Astrocyte of the spinal cord (primary cell): ENCODE measurements at regions not wholly inside any gene's neighbourhood (a gene's known extent, or its start where the extent isn't known, plus 50 kb on each side); places are given as distances from the start of the nearest gene placed in this dataset.

Experiments
- DNase-seq: peaks from one replicate; pipeline ENCODE4 v3.0.0; 2011; ENCODE audit warnings: low read depth, low spot score
- H3K4me3 ChIP-seq: 2 replicates; pipeline ENCODE4 v1.5.1; 2011; ENCODE audit warnings: low read depth, mild to moderate bottlenecking, low read length, moderate library complexity
- CTCF ChIP-seq: IDR thresholded peaks from 2 replicates; pipeline ENCODE4 v1.5.1; 2012; ENCODE audit warnings: low read depth, mild to moderate bottlenecking, low read length, inconsistent platforms
- in situ Hi-C: cut with HindIII; loops from 2 replicates; pipeline ENCODE4 v1.10.0; 2017; ENCODE audit warnings: low sequenced_read_pairs

GRCh38 chr15:94555841-94556519, 324.6 kb downstream of the MCTP2 start:
- no peak overlapping the region for H3K4me3 ChIP-seq
- in situ Hi-C loops: no loop called here
- no peak for TF ChIP-seq CTCF
- no peak for DNase-seq

GRCh38 chr15:94561036-94561689, 329.8 kb downstream of the MCTP2 start:
- no peak overlapping the region for H3K4me3 ChIP-seq
- in situ Hi-C loops: no loop called here
- TF ChIP-seq CTCF: no peak
- no peak for DNase-seq

- H3K4me3 ChIP-seq: no peak overlapping the region
- TF ChIP-seq CTCF: no peak
- in situ Hi-C loops: no loop called here
- no peak for DNase-seq
Observed at GRCh38 chr15:94563456-94563855, 332.1 kb downstream of the MCTP2 start.

GRCh38 chr15:94576889-94577533, 345.6 kb downstream of the MCTP2 start:
- H3K4me3 ChIP-seq: no peak overlapping the region
- no peak for DNase-seq
- in situ Hi-C loops: no loop called here
- peak; percentile 41 for TF ChIP-seq CTCF

GRCh38 chr15:94579286-94579685, 347.9 kb downstream of the MCTP2 start:
- in situ Hi-C loops: no loop called here
- no peak for TF ChIP-seq CTCF
- H3K4me3 ChIP-seq: no peak overlapping the region
- DNase-seq: no peak

GRCh38 chr15:94580211-94580885, 349.0 kb downstream of the MCTP2 start:
- TF ChIP-seq CTCF: no peak
- DNase-seq: no peak
- H3K4me3 ChIP-seq: no peak overlapping the region
- in situ Hi-C loops: no loop called here
